NT2/D1 (cell line): ENCODE measurements at regions not wholly inside any gene's neighbourhood (a gene's known extent, or its start where the extent isn't known, plus 50 kb on each side); places are given as distances from the start of the nearest gene placed in this dataset.

Source experiments
- YY1 ChIP-seq: IDR thresholded peaks from 2 replicates; pipeline ENCODE4 v1.6.1; 2011; ENCODE audit not compliant: insufficient read length, insufficient read depth
- ZNF274 ChIP-seq: IDR thresholded peaks from 2 replicates; pipeline ENCODE4 v1.6.1; 2011; ENCODE audit warnings: mild to moderate bottlenecking, low read depth, low read length

DNA sequence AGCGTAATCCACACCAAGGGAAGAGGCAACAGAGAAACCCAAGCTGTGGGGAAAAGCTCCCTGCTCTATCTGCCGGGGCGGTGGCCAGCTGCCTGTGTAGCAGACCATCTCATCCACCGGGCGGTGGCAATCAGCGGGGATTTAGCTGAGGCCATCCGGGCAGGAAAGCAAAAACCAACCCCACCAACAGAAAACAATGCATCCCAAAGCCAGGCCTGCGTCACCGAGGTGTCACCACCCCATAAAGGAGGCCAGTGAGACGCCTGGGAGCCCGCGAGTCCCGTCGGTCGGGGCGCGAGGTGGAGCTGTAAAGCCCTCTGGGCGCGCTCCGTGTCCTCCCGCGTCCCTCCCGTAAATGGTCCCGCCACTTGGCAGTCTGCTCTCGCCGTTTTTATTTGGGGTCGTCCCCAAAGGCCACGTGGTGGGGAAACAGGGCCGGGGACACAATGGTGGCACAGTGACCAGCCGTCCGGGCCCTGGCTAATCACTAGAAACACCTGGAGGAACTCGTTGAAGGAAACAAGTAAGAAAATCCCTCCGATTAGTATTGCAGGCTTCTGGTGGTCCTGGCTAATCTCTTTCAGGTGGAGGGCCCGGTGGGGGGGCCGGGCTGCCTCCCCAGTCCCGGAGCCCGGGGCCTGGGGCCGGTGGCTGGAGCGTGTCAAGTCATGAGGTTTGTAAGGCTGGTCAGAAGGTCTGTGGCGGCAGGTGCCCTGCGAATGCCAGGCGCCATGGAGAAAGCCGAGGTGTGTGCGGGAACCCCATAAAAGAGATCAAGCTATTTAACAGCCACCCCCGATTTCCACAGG, 94.7 kb upstream of the GSC start:
- TF ChIP-seq ZNF274 (no peak), YY1 (no peak)
